ENCODE measurements at regions not wholly inside any gene's neighbourhood (a gene's known extent, or its start where the extent isn't known, plus 50 kb on each side); places are given as distances from the start of the nearest gene placed in this dataset.
"Not testable (repeated sequence)": the region's sequence is repeated elsewhere in the genome, so short reads cannot be mapped to it uniquely, and the experiment has no call there.

DNA sequence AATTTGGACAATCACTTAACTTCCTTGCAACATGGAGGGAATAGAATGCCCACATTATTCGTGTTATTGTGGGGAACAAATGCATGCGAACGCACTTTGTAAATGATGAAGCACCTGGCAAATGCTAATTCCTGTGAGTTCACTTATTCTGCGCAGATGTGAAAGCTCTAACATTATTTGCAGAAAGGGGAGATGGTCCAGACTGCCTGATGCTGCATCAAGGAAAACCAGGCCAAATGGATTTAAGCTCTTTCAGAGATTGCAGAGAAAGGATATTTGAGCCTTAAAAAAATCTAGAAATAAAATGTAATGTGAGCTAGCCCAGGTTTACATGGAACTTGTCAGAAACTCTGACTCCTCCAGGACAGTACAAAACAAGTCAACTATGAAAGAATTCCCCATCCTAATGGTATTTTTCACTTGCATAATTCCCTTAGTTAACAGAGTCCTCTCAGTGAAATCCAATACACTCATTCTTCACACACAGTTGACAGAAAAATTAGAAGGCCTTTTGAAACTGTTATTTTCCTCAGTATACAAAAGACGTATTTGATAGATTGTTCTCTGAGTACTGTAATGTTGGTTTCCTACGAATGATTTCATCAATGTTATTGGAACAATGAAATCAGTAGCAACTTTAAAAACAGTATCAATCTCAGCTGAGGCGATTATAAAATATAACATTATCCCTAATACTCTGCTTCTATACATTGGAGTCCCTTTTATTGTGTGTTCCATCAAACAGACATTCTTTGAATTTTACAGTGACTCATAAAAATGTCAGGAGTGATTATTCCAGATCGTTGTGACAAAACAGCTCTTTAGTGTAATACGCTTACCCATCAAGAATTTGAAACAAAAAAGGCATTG, 136.3 kb upstream of the ANK3 start:
- Histone ChIP-seq H3K4me1 (ENCODE audit: insufficient read depth, low read length) (no peaks in the 10 kb centered on the region), H3K9me3 (ENCODE audit: control insufficient read depth in 1 of 2, insufficient read depth in 1 of 2, low read length in 2 of 2) (no peaks in the 10 kb centered on the region), H3K36me3 (ENCODE audit: insufficient read depth, low read length) (no peaks in the 10 kb centered on the region), H3K4me3 (ENCODE audit: low read length) (no peak overlapping the region), H3K27me3 (ENCODE audit: control insufficient read depth in 1 of 2, insufficient read depth in 2 of 2, low read length in 2 of 2) (no peaks in the 10 kb centered on the region), H3K27ac (ENCODE audit: low read depth in 1 of 2, low read length in 2 of 2) (no peak overlapping the region)
- intact Hi-C loops (cut with DNase I, micrococcal nuclease): no loop called here
- ChIA-PET CTCF (no interaction called here), POLR2A (no interaction called here)
- H3K27ac Mint-ChIP-seq: no peak overlapping the region
- no peaks in the 10 kb centered on the region for H3K27me3 Mint-ChIP-seq
- ATAC-seq (ENCODE audit: poor library complexity) (no peak), DNase-seq (no peak)
- H3K9me3 Mint-ChIP-seq: peaks cover 5% of the 10 kb centered on the region
- H3K4me1 Mint-ChIP-seq (ENCODE audit: low read depth): no peaks in the 10 kb centered on the region
- no peak overlapping the region for H3K4me3 Mint-ChIP-seq
- H3K36me3 Mint-ChIP-seq (ENCODE audit: low read depth): peaks cover 41% of the 10 kb centered on the region
- TF ChIP-seq, protein P1, sequence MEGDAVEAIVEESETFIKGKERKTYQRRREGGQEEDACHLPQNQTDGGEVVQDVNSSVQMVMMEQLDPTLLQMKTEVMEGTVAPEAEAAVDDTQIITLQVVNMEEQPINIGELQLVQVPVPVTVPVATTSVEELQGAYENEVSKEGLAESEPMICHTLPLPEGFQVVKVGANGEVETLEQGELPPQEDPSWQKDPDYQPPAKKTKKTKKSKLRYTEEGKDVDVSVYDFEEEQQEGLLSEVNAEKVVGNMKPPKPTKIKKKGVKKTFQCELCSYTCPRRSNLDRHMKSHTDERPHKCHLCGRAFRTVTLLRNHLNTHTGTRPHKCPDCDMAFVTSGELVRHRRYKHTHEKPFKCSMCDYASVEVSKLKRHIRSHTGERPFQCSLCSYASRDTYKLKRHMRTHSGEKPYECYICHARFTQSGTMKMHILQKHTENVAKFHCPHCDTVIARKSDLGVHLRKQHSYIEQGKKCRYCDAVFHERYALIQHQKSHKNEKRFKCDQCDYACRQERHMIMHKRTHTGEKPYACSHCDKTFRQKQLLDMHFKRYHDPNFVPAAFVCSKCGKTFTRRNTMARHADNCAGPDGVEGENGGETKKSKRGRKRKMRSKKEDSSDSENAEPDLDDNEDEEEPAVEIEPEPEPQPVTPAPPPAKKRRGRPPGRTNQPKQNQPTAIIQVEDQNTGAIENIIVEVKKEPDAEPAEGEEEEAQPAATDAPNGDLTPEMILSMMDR (IDR thresholded peaks at IDR 0.05): no peak

DNA sequence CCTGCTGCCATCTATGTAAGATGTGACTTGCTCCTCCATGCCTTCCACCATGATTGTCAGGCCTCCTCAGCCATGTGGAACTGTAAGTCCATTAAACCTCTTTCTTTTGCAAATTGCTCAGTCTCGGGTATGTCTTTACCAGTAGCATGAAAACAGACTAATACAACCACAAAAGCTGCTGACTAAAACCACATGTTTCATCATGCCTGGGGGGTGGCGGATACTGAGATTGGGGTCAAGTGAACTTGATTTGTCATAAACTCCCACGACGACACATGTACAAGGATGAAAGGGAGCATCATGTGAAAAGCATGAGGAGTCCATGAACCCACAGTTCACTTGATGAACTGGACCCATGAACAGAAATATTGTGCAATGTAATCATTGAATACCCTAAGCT, 134.9 kb upstream of the ANK3 start:
- ATAC-seq (ENCODE audit: poor library complexity) (no peak), DNase-seq (no peak)
- intact Hi-C loops (cut with DNase I, micrococcal nuclease): no loop called here
- Histone ChIP-seq H3K27ac (ENCODE audit: low read depth in 1 of 2, low read length in 2 of 2) (no peak overlapping the region), H3K36me3 (ENCODE audit: insufficient read depth, low read length) (no peaks in the 10 kb centered on the region), H3K4me1 (ENCODE audit: insufficient read depth, low read length) (no peaks in the 10 kb centered on the region), H3K27me3 (ENCODE audit: control insufficient read depth in 1 of 2, insufficient read depth in 2 of 2, low read length in 2 of 2) (no peaks in the 10 kb centered on the region), H3K9me3 (ENCODE audit: control insufficient read depth in 1 of 2, insufficient read depth in 1 of 2, low read length in 2 of 2) (no peaks in the 10 kb centered on the region), H3K4me3 (ENCODE audit: low read length) (no peak overlapping the region)
- Mint-ChIP-seq H3K9me3 (peaks cover 5% of the 10 kb centered on the region), H3K27me3 (no peaks in the 10 kb centered on the region), H3K4me1 (ENCODE audit: low read depth) (no peaks in the 10 kb centered on the region), H3K36me3 (ENCODE audit: low read depth) (peaks cover 41% of the 10 kb centered on the region), H3K27ac (no peak overlapping the region), H3K4me3 (no peak overlapping the region)
- CTCF ChIA-PET: no interaction called here
- TF ChIP-seq, protein P1 (IDR thresholded peaks at IDR 0.05): no peak
- POLR2A ChIA-PET: no interaction called here

DNA sequence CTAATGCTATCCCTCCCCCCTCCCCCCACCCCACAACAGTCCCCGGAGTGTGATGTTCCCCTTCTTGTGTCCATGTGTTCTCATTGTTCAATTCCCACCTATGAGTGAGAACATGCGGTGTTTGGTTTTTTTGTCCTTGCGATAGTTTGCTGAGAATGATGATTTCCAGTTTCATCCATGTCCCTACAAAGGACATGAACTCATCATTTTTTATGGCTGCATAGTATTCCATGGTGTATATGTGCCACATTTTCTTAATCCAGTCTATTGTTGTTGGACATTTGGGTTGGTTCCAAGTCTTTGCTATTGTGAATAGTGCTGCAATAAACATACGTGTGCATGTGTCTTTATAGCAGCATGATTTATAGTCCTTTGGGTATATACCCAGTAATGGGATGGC, 133.7 kb upstream of the ANK3 start:
- POLR2A ChIA-PET; CTCF ChIA-PET; H3K4me1 Mint-ChIP-seq (ENCODE audit: low read depth); H3K9me3 ChIP-seq (ENCODE audit: control insufficient read depth in 1 of 2, insufficient read depth in 1 of 2, low read length in 2 of 2); H3K4me1 ChIP-seq (ENCODE audit: insufficient read depth, low read length); ATAC-seq (ENCODE audit: poor library complexity); H3K4me3 Mint-ChIP-seq; intact Hi-C loops (cut with DNase I, micrococcal nuclease); DNase-seq; H3K9me3 Mint-ChIP-seq; H3K27me3 ChIP-seq (ENCODE audit: control insufficient read depth in 1 of 2, insufficient read depth in 2 of 2, low read length in 2 of 2); H3K4me3 ChIP-seq (ENCODE audit: low read length); H3K27ac Mint-ChIP-seq; H3K27ac ChIP-seq (ENCODE audit: low read depth in 1 of 2, low read length in 2 of 2); H3K36me3 ChIP-seq (ENCODE audit: insufficient read depth, low read length); H3K27me3 Mint-ChIP-seq: not testable (repeated sequence)
- H3K36me3 Mint-ChIP-seq (ENCODE audit: low read depth): peaks cover 38% of the 10 kb centered on the region

DNA sequence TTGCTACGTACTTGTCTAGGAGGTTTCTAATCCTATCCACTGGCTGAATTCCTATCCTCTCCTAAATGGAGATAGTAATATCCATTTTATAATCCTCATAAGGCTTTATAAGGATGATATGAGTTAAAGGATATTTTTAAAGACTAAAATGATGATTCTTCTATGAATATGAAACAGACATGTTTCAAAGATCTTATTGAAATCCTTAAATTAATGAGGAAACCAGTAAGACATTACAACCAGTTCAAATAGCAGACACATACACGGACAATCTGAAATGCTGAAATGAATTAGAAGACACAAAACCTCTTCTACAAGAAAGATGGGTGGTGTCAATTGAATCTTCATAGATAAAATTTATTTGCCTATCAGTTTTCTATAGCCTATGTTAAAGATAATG, 132.9 kb upstream of the ANK3 start:
- Histone ChIP-seq H3K4me3 (ENCODE audit: low read length) (no peak overlapping the region), H3K27me3 (ENCODE audit: control insufficient read depth in 1 of 2, insufficient read depth in 2 of 2, low read length in 2 of 2) (no peaks in the 10 kb centered on the region), H3K36me3 (ENCODE audit: insufficient read depth, low read length) (no peaks in the 10 kb centered on the region), H3K27ac (ENCODE audit: low read depth in 1 of 2, low read length in 2 of 2) (no peak overlapping the region), H3K9me3 (ENCODE audit: control insufficient read depth in 1 of 2, insufficient read depth in 1 of 2, low read length in 2 of 2) (no peaks in the 10 kb centered on the region), H3K4me1 (ENCODE audit: insufficient read depth, low read length) (no peaks in the 10 kb centered on the region)
- Mint-ChIP-seq H3K9me3 (peaks cover 5% of the 10 kb centered on the region), H3K27me3 (no peaks in the 10 kb centered on the region), H3K27ac (no peak overlapping the region), H3K36me3 (ENCODE audit: low read depth) (peaks cover 42% of the 10 kb centered on the region), H3K4me1 (ENCODE audit: low read depth) (peaks cover 11% of the 10 kb centered on the region), H3K4me3 (no peak overlapping the region)
- ChIA-PET CTCF (no interaction called here), POLR2A (no interaction called here)
- ATAC-seq (ENCODE audit: poor library complexity) (no peak), DNase-seq (no peak)
- intact Hi-C loops (cut with DNase I, micrococcal nuclease): no loop called here
- TF ChIP-seq, protein P1 (IDR thresholded peaks at IDR 0.05): no peak
